Germinal center (tissue), 1 donor: ENCODE measurements at regions not wholly inside any gene's neighbourhood (a gene's known extent, or its start where the extent isn't known, plus 50 kb on each side); places are given as distances from the start of the nearest gene placed in this dataset.
"Not testable (repeated sequence)": the region's sequence is repeated elsewhere in the genome, so short reads cannot be mapped to it uniquely, and the experiment has no call there.

Experiments
- DNase-seq: peaks from one replicate; pipeline ENCODE4 v3.0.0; 2012; ENCODE audit warnings: mixed read lengths, low spot score

- DNase-seq = no peak
Measured at GRCh38 chr11:23151819-23152218, 291.5 kb upstream of the CCDC179 start.

GRCh38 chr11:23155503-23155902 is 295.2 kb upstream of the CCDC179 start:
- DNase-seq = no peak

GRCh38 chr11:23164022-23164421 is 303.7 kb upstream of the CCDC179 start:
- DNase-seq = no peak

- no peak for DNase-seq
Measured at GRCh38 chr11:23166376-23166775, 306.1 kb upstream of the CCDC179 start.

- DNase-seq = no peak
Measured at GRCh38 chr11:23179609-23180008, 319.3 kb upstream of the CCDC179 start.

GRCh38 chr11:23181022-23181807 is 320.9 kb upstream of the CCDC179 start:
- no peak for DNase-seq

GRCh38 chr11:23192256-23192655 is 332.0 kb upstream of the CCDC179 start:
- no peak for DNase-seq

- DNase-seq = no peak
Measured at GRCh38 chr11:23201936-23202522, 341.8 kb upstream of the CCDC179 start.

- no peak for DNase-seq
Measured at GRCh38 chr11:23202611-23203010, 342.3 kb upstream of the CCDC179 start.

- no peak for DNase-seq
Measured at GRCh38 chr11:23205156-23205871, 345.0 kb upstream of the CCDC179 start.

GRCh38 chr11:23206741-23207336 is 346.6 kb upstream of the CCDC179 start:
- DNase-seq = no peak

GRCh38 chr11:23211221-23211620 is 350.9 kb upstream of the CCDC179 start:
- no peak for DNase-seq

GRCh38 chr11:23212807-23213206 is 352.5 kb upstream of the CCDC179 start:
- DNase-seq = no peak

- DNase-seq = no peak
Measured at GRCh38 chr11:23217072-23217471, 356.8 kb upstream of the CCDC179 start.

GRCh38 chr11:23220086-23220485 is 359.8 kb upstream of the CCDC179 start:
- DNase-seq = not testable (repeated sequence)

- no peak for DNase-seq
Measured at GRCh38 chr11:23221366-23221765, 361.1 kb upstream of the CCDC179 start.

GRCh38 chr11:23226331-23227077 is 366.2 kb upstream of the CCDC179 start:
- DNase-seq = no peak

GRCh38 chr11:23227078-23227445 is 366.8 kb upstream of the CCDC179 start:
- DNase-seq = no peak

- no peak for DNase-seq
Measured at GRCh38 chr11:23232652-23233051, 372.4 kb upstream of the CCDC179 start.

- DNase-seq = no peak
Measured at GRCh38 chr11:23233075-23233474, 372.8 kb upstream of the CCDC179 start.

GRCh38 chr11:23236826-23237555 is 376.7 kb upstream of the CCDC179 start:
- no peak for DNase-seq
